ENCODE measurements at regions not wholly inside any gene's neighbourhood (a gene's known extent, or its start where the extent isn't known, plus 50 kb on each side); places are given as distances from the start of the nearest gene placed in this dataset.

DNA sequence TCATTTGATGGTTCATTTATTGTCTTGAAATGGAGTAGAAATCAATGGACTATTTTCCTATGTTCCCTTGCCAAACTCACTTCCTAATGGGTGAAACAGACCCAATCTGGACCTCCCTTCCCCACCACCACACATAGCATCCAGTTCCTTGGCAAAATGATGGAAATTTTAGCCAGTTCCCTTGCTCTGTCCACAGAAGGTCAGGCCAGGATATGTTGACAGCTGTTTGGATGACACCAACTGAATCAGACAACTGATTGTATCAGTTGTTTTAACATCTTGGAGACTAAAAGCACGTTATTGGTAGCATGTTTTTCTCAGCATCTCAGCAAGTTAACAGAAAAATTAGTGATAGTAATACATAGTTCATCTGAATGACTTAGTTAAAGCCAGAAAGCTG lies 534.8 kb downstream of the PSAT1 start:
- intact Hi-C loops (cut with DNase I; ENCODE audit: low total_unique reads) = no loop called here

GRCh38 chr9:78835928-78836450 lies 539.1 kb downstream of the PSAT1 start:
- intact Hi-C loops (cut with DNase I; ENCODE audit: low total_unique reads) = no loop called here
- TF ChIP-seq POLR2A (IDR thresholded peaks at IDR 0.05) = no peak
- no peak for TF ChIP-seq CTCF (IDR thresholded peaks at IDR 0.05)
- 94 to 96% methylated on average over 5 of the region's 5 CpGs for WGBS, 2 donors
- H3K4me3 ChIP-seq (ENCODE audit: low read depth, poor library complexity, severe bottlenecking) = no peak overlapping the region
- no peak for DNase-seq (ENCODE audit: low spot score in 2 of 2)

More for the DNA sequence above, 534.8 kb downstream of the PSAT1 start:
- no peak overlapping the region for H3K4me3 ChIP-seq (ENCODE audit: low read depth, poor library complexity, severe bottlenecking)
- TF ChIP-seq POLR2A (IDR thresholded peaks at IDR 0.05) = no peak
- no peak for TF ChIP-seq CTCF (IDR thresholded peaks at IDR 0.05)
- no peak for DNase-seq (ENCODE audit: low spot score in 2 of 2)
- WGBS, 2 donors = 29 to 30% methylated on average over 1 of the region's 1 CpG

- H3K4me3 ChIP-seq (ENCODE audit: low read depth, poor library complexity, severe bottlenecking) = no peak overlapping the region
- WGBS, 2 donors = 66 to 69% methylated on average over 2 of the region's 2 CpGs
- no peak for DNase-seq (ENCODE audit: low spot score in 2 of 2)
- TF ChIP-seq POLR2A (IDR thresholded peaks at IDR 0.05) (no peak), CTCF (IDR thresholded peaks at IDR 0.05) (no peak)
- intact Hi-C loops (cut with DNase I; ENCODE audit: low total_unique reads) = no loop called here
These were observed 542.3 kb downstream of the PSAT1 start for GRCh38 chr9:78839252-78839651.

DNA sequence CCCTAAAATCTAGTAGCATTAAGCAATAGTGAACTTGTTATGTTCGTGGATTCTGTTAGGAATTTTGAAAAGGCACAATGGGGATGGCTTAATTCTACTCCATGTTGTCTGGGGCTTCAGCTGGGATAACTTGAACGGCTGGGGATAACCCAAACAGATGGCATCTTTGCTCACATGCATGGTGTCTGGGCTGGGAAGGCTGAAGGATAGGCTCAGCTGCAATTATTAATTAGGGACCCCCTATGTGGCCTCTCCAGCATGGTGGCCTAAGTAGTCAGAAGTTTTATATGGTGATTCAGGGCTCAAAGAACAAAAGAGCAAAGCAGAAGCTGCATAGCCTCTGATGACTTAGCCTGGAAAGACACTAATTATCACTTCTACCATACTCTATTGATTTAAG lies 551.1 kb downstream of the PSAT1 start:
- TF ChIP-seq CTCF (IDR thresholded peaks at IDR 0.05) = no peak
- no peak for TF ChIP-seq POLR2A (IDR thresholded peaks at IDR 0.05)
- no peak overlapping the region for H3K4me3 ChIP-seq (ENCODE audit: low read depth, poor library complexity, severe bottlenecking)
- intact Hi-C loops (cut with DNase I; ENCODE audit: low total_unique reads) = no loop called here
- DNase-seq (ENCODE audit: low spot score in 2 of 2) = no peak
- WGBS, 2 donors = 68 to 69% methylated on average over 2 of the region's 2 CpGs

DNA sequence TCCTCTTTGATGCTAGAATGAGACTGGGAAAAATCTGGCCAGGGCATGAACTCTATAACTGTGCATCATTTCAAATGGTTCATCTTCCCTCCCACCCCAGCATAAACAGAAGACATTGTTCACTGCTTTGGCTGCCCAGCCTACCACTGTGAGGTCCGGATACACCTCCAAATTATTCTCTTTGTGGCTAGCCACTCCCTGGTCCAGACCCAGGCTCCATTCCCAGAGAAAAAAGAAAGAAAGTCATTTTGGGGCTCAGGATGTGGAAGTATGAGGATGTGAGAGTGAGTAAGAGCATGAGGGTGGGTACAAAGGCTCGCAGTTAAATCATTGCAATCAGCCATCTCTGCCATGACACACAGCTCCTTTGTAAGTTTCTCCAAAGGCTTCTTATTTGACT lies 559.2 kb downstream of the PSAT1 start:
- no peak overlapping the region for H3K4me3 ChIP-seq (ENCODE audit: low read depth, poor library complexity, severe bottlenecking)
- no peak for DNase-seq (ENCODE audit: low spot score in 2 of 2)
- WGBS, 2 donors = 66 to 80% methylated on average over 2 of the region's 2 CpGs
- TF ChIP-seq CTCF (IDR thresholded peaks at IDR 0.05) = no peak
- no peak for TF ChIP-seq POLR2A (IDR thresholded peaks at IDR 0.05)
- intact Hi-C loops (cut with DNase I; ENCODE audit: low total_unique reads) = no loop called here

DNA sequence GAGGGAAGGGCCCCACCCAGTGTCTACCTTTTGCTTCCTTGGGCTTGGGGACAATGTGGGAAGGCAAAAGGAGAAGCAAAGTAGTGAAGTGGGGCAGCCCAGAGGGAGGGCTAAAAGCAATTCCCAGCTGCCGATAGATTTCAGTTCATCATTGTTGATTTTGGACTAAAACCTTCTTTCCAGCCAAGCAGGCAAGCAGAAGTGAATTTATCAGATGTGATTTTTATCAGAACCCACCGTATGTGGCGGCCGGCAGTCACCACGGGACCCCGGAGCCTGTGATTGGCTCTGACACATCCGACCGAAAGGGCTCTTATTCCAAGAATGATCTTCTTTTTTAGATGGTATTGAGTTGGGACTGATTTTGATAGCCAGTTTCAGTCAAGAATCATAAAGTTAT lies 559.9 kb downstream of the PSAT1 start:
- TF ChIP-seq POLR2A (IDR thresholded peaks at IDR 0.05) = no peak
- TF ChIP-seq CTCF (IDR thresholded peaks at IDR 0.05) = no peak
- DNase-seq (ENCODE audit: low spot score in 2 of 2) = no peak

More for the DNA sequence above, 559.9 kb downstream of the PSAT1 start:
- H3K4me3 ChIP-seq (ENCODE audit: low read depth, poor library complexity, severe bottlenecking) = no peak overlapping the region
- 63 to 71% methylated on average over 8 of the region's 8 CpGs for WGBS, 2 donors
- intact Hi-C loops (cut with DNase I; ENCODE audit: low total_unique reads) = no loop called here
